ENCODE measurements at regions not wholly inside any gene's neighbourhood (a gene's known extent, or its start where the extent isn't known, plus 50 kb on each side); places are given as distances from the start of the nearest gene placed in this dataset.

- DNase-seq, result no peak
- Histone ChIP-seq H3K79me1 (ENCODE audit: insufficient read depth, low read depth, low read length, poor library complexity, severe bottlenecking) (no peaks in the 10 kb centered on the region), H2AK5ac (ENCODE audit: insufficient read length, low read length) (no peak overlapping the region), H3K27me3 (ENCODE audit: insufficient read depth, low read length) (no peaks in the 10 kb centered on the region), H2BK15ac (ENCODE audit: low read depth, low read length) (no peak overlapping the region), H4K5ac (ENCODE audit: insufficient read length, low read depth, low read length) (no peak overlapping the region), H4K91ac (ENCODE audit: insufficient read length, low read depth, low read length) (no peak overlapping the region), H3K18ac (ENCODE audit: insufficient read length, low read depth, low read length) (no peak overlapping the region), H2BK5ac (ENCODE audit: insufficient read length, low read length) (no peak overlapping the region), H4K20me1 (ENCODE audit: control insufficient read depth, insufficient read depth, insufficient read length) (no peaks in the 10 kb centered on the region), H2BK12ac (ENCODE audit: insufficient read length, low read depth, low read length) (no peak overlapping the region), H3T11ph (ENCODE audit: low read length) (no peak overlapping the region), H3K4me1 (ENCODE audit: insufficient read depth, low read length) (no peaks in the 10 kb centered on the region), H2AFZ (ENCODE audit: low read length) (no peak overlapping the region), H4K8ac (replicated peaks; ENCODE audit: insufficient read length, low read depth, low read length) (no peak overlapping the region), H2BK20ac (ENCODE audit: low read depth, low read length, poor library complexity, severe bottlenecking) (no peak overlapping the region), H3K23ac (ENCODE audit: insufficient read length, low read depth, low read length) (no peak overlapping the region), H3K23me2 (ENCODE audit: insufficient read length, low read depth, low read length, poor library complexity, severe bottlenecking) (no peaks in the 10 kb centered on the region), H3K79me2 (ENCODE audit: insufficient read depth, low read length) (no peaks in the 10 kb centered on the region), H3K9me3 (ENCODE audit: control insufficient read depth, low read depth, low read length) (no peaks in the 10 kb centered on the region), H3K4me2 (ENCODE audit: insufficient read depth, insufficient read length, low read length) (no peak overlapping the region), H3K14ac (ENCODE audit: insufficient read depth, low read length) (no peak overlapping the region), H3K56ac (ENCODE audit: insufficient read length, low read depth, low read length) (no peak overlapping the region), H3K4ac (ENCODE audit: low read depth, low read length) (no peak overlapping the region), H2BK120ac (ENCODE audit: low read depth, low read length, poor library complexity, severe bottlenecking) (no peak overlapping the region), H3K9ac (ENCODE audit: extremely low read depth, insufficient read length, low read length) (no peak overlapping the region), H3K27ac (ENCODE audit: insufficient read length, low read depth, low read length) (no peak overlapping the region)
- no peaks in the 10 kb centered on the region for H3K36me3 Mint-ChIP-seq (ENCODE audit: insufficient read depth in 1 of 3, low read depth in 3 of 3)
- peaks cover 31 to 40% of the 10 kb centered on the region in 2 experiments for H3K4me1 Mint-ChIP-seq
- H3K4me3 Mint-ChIP-seq, result no peak overlapping the region
- no peak overlapping the region for H3K27ac Mint-ChIP-seq
- no peak for TF ChIP-seq CTCF (conservative IDR thresholded peaks at IDR 0.05)
- H3K9me3 Mint-ChIP-seq, result no peaks in the 10 kb centered on the region
- no CpG with 5 or more reads among the region's 2 CpGs for WGBS (ENCODE audit: extremely low coverage, insufficient read length, low lambda C conversion rate)
- H3K27me3 Mint-ChIP-seq (ENCODE audit: low read depth), result peaks cover 3% of the 10 kb centered on the region
Measured at GRCh38 chr19:30651691-30652090, 279.5 kb downstream of the ZNF536 start.

Measured in H9 (cell line).